GM19395 (cell line): ENCODE measurements at regions not wholly inside any gene's neighbourhood (a gene's known extent, or its start where the extent isn't known, plus 50 kb on each side); places are given as distances from the start of the nearest gene placed in this dataset.

Experiments
- ATAC-seq: cut with Tn5 transposase; IDR thresholded peaks from one replicate; pipeline ENCODE4 v1.9.1; 2021; ENCODE audit warnings: mild to moderate bottlenecking, moderate library complexity; ENCODE audit not compliant: unreplicated experiment

- no peak for ATAC-seq
Measured at GRCh38 chr2:237213315-237214022, 127.8 kb downstream of the COPS8 start.

- ATAC-seq = no peak
Measured at GRCh38 chr2:237214030-237214675, 128.5 kb downstream of the COPS8 start.

GRCh38 chr2:237214963-237215362, 129.3 kb downstream of the COPS8 start:
- ATAC-seq = no peak

- ATAC-seq = no peak
Measured at GRCh38 chr2:237217995-237218616, 132.4 kb downstream of the COPS8 start.

GRCh38 chr2:237218756-237219155, 133.1 kb downstream of the COPS8 start:
- ATAC-seq = no peak

GRCh38 chr2:237219826-237220225, 134.1 kb downstream of the COPS8 start:
- no peak for ATAC-seq

- ATAC-seq = no peak
Measured at GRCh38 chr2:237221443-237221842, 135.8 kb downstream of the COPS8 start.

GRCh38 chr2:237222178-237222577, 136.5 kb downstream of the COPS8 start:
- ATAC-seq = no peak

GRCh38 chr2:237222601-237223041, 136.9 kb downstream of the COPS8 start:
- no peak for ATAC-seq

- no peak for ATAC-seq
Measured at GRCh38 chr2:237223201-237223861, 137.6 kb downstream of the COPS8 start.

- no peak for ATAC-seq
Measured at GRCh38 chr2:237227190-237227589, 141.5 kb downstream of the COPS8 start.

GRCh38 chr2:237227592-237228280, 142.0 kb downstream of the COPS8 start:
- no peak for ATAC-seq

- ATAC-seq = no peak
Measured at GRCh38 chr2:237228281-237228625, 142.6 kb downstream of the COPS8 start.

- ATAC-seq = no peak
Measured at GRCh38 chr2:237229905-237230304, 144.2 kb downstream of the COPS8 start.

- no peak for ATAC-seq
Measured at GRCh38 chr2:237230355-237230754, 144.7 kb downstream of the COPS8 start.

GRCh38 chr2:237231593-237231992, 145.9 kb downstream of the COPS8 start:
- no peak for ATAC-seq

- ATAC-seq = no peak
Measured at GRCh38 chr2:237232166-237232565, 146.5 kb downstream of the COPS8 start.

GRCh38 chr2:237234268-237234667, 148.6 kb downstream of the COPS8 start:
- no peak for ATAC-seq

- ATAC-seq = no peak
Measured at GRCh38 chr2:237235383-237236095, 149.8 kb downstream of the COPS8 start.

GRCh38 chr2:237236188-237236587, 150.5 kb downstream of the COPS8 start:
- ATAC-seq = no peak
